Stimulated activated CD8-positive, alpha-beta memory T cell treated with anti-CD3 and anti-CD28 coated beads, Interleukin-15, amount 100 ng/mL, for 48 hours (primary cell): ENCODE measurements at regions not wholly inside any gene's neighbourhood (a gene's known extent, or its start where the extent isn't known, plus 50 kb on each side); places are given as distances from the start of the nearest gene placed in this dataset.

ENCODE experiments used
- DNase-seq, 2 donors: peaks; one replicate each; pipeline ENCODE4 v3.0.0-alpha.2; 2020; ENCODE audit warnings: low read depth in 2 of 2

DNA sequence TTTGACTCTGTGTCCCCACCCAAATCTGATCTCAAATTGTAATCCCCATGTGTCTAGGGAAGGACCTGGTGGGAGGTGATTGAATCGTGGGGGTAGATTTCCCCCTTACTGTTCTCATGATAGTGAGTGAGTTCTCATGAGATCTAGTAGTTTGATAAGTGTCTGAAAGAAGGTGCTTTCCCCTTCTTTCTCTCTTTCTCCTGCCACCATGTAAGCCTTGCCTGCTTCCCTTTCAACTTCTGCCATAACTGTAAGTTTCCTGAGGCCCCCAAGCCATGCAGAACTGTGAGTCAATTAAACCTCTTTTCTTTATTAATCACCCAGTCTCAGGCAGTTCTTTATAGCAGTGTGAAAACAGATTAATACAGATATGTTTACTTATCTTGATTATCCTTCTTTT, 266.5 kb upstream of the GYPC start:
- no peak for DNase-seq

DNA sequence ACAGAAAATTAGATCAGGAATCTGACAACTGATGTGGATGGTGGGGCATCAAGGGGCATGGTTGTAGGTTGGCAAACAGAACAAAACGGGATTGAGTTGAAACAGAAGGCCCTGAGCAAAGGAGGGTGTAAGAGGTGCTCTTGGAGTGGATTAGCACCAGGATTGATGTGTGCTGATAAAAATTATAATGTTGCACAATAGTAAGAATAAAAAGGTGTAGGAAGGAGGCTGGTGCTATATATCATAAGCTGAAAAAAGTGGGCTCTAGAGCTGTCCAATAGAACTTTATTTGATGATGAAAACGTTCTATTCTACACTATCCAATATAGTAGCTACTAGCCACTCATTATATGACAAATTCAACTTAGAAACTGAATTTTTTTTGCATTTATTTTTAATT, 263.1 kb upstream of the GYPC start:
- no peak for DNase-seq

DNA sequence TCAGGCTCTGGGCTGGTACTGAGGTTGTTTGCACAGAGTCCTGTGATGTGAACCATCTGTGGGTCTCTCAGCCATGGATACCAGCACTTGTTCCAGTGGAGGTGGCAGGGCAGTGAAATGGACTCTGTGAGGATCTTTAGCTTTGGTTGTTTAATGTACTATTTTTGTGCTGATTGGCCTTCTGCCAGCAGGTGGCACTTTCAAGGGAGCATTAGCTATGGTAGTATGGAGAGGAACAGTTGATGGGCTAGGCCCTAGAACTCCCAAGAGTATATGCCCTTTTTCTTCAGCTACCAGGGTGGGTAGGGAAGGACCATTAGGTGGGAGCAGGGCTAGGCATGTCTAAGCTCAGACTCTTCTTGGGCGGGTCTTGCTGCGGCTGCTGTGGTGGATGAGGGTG, 257.0 kb upstream of the GYPC start:
- DNase-seq: no peak

DNA sequence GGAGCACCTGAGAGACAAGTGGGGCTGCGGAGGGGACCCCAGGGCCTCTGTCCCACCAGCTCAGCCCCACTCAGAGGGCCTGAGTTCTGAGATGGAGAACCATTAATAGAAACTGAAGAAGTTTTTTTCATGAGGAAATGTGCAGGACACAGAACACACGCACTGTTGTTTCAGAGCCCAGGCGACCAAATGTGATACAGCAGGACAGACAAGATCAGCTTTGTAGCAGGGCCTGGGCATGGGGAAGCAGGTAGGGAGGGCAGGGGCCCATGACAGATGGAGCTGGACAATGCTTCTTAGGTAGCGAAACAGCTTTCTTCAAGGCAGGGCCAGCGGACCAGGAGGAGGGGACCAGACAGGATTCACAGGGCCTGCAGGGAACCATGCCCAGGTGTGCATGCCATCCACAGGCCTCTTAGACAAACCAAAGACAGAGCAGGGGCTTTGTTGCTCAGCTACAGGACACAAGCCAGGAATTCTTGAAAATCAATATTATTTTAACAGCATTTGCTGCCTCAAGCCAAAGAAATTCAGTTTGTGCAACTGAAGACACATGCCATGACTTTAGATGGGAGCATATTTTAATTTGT, 252.8 kb upstream of the GYPC start:
- no peak for DNase-seq

DNA sequence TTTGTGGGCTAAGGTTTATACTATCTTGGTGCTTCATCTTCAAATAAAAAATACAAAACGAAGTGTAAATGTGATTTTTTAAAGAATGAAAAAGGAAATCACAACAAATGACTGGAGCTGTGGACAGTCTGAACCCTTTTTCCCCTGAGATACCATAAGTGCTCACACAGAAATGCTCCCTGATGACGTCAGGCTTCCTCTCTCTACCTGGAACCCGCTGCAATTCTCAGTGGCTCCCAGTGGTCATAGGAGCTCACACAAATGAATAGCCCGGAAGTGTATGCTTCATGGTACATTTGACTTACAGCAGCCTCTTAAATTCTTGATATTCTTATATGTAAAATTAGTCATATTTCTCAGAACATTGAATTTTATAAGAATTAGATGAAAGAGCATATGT, 249.7 kb upstream of the GYPC start:
- DNase-seq: no peak

DNA sequence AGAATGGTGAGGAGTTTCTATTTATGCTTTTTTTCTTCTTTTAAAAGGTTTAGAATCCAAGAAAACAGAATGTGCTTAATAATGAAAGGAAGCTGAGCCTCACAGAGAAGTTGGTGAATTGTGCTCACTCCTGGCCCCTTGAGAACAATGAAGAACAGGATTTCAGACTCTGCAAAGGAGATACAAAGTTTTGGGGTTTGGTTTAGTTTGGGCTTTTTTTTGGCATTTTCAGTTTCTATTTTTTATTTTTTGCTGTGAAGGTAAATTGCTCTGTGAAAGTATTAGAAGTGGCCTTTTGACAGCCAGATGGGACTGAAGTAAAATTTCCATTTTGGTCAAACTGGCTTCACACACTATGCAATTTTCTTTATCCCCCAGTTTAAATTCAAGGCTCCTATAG, 247.3 kb upstream of the GYPC start:
- no peak for DNase-seq

DNA sequence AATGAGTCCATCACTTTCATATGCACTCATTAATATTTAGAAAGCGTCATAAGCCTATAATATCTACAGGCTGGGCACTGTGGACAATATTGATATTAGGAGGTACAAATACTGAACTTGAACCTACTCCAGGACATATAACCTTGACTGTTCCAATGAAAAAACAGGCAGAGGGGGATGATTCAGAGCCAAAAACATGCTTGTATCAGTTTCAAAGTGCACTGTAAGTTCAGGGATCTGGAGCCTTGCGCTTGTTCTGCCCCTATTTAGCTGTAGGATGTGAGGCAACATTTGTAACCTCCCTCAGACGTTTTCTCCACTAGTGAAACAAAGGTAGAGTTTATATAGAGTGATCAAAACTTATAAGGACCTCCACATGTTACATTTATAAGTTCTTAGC, 246.1 kb upstream of the GYPC start:
- DNase-seq: no peak

DNA sequence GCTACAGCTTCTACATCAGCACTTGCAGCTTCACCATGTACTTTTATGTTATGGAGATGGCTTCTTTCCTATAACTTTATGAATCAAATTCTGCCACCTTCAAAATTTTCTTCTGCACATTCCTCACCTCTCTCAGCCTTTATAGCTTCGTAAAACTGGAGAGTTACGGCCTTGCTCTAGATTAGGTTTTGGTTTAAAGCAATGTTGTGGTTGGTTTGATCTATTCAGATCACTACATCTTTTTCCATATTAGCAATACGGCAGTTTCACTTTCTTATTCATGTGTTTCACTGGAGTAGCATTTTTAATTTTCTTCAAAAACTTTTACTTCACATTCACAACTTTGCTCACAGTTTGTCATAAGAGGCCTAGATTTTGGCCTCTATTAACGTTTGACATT, 242.9 kb upstream of the GYPC start:
- DNase-seq: no peak

DNA sequence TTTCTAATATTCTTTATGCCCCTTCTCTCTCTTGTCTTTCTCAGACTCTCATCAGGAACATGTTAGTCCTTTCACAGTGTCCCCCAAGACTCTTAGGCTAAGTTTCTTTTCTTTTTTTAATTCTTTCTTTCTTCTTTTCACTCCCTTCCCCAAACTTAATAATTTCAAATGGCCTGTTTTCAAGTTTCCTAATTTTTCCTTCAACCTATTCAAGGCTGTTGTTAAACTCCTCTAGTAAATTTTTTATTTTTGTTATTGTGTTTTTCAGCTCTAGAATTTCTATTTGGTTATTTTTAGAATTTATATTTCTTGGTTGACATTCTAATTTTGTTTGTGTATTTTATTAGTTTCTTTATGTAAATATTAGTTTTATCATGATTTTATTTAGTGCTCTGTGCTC, 236.6 kb upstream of the GYPC start:
- no peak for DNase-seq

DNA sequence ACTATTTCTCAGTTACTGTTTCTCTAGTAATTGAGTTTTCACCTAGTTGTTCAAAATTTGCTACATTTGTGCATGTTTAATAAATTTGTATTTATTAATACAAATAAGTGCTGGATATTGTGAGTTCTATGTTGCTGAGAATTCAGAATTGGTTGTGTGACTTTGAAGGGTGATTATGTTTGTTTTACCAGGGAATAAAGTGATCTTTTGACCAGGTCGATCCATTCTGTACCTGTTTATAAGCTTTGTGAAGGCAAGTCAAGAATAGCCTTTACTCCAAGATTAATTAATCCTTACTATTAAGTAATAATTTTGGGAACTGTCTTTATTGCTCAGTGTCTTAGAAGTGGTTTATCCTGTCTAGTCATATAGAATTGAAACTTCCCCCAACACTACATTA, 230.0 kb upstream of the GYPC start:
- DNase-seq: no peak

DNA sequence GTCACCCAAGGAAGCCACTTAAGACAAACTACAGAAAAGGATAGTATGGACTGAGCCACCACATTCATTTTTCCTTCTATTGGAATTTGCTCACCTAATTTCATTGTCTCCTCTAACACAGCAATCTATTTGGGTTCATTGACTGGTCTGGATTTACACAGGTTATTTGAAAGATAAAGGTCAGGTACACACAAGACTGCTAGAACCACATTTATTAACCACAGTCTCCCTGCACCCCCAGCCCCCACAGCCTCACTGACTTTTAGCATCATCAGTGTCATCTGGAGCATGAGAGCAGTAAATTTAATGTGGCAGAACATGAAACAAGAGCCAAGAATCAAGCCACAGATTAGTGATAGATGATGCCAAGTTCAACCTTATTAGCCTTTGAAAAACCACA, 226.9 kb upstream of the GYPC start:
- DNase-seq: no peak

DNA sequence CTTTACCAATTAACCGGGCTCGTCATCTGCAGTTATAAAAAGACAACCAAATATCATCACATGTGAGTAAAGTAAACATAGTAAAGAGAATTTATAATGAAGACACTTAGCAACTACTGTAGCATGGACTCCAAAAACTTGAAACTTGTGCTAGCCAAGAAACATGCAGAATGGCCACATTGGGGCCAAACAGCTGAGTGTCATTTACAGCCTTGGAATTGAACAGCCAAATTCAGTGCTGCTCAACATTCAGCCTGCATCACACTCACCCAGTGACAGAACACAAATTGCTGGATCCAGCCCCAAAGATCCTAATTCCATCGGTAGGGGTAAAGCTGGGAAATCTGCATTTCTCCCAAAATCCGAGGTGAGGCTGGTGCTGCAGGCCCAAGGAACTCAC, 224.8 kb upstream of the GYPC start:
- DNase-seq: no peak

DNA sequence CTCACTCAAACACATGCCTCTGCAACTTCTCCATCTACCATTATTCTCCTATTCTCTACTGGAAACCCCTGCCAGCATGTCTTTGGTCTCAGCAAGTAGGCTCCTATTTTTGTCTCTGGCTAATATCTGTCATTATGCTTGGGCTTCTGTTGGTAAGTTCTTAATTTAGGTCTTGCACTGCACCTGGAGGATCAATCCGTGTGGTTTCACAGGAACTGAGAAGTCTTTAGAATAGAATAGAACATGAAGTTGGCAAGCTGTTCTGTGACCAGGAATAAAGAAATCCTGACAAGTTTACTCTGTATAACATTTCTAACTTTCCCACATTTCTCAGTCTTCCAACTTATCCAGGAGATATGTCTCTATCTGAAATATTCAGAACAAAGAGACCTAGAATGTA, 219.5 kb upstream of the GYPC start:
- no peak for DNase-seq

DNA sequence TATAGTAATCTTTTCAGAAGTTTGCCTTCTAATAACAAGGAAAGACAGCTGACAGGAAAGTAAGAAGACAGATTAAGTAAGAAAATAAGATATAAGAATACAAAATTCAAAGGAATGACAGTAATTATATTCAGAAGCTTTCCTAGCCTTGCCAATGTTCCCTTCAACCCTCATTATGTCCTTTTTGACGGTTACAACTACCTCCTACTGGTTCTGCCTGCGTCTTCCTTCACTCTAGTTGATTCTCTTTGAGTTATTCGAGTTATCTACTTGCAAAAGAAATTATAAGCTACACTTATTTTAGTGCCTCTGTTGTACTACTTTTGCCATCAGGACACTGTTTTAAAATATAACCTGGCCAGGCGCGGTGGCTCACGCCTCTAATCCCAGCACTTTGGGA, 218.9 kb upstream of the GYPC start:
- DNase-seq: no peak

DNA sequence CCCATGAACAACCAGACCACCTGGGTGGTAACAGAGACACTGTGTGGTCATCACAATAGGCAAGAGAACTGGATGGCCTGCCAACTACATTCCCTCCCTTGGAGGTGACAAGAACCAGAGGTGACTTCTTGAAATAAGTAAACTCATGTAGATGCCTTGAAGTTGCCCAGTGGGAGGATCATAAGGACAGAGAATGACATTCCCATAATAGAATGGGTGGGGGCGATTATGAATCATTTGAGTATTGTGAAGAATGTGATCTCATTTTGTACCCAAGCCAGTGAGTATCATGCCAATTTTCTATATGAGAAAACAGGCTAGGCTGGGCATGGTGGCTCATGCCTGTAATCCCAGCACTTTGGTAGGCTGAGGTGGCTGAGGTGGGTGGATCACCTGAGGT, 211.4 kb upstream of the GYPC start:
- no peak for DNase-seq

DNA sequence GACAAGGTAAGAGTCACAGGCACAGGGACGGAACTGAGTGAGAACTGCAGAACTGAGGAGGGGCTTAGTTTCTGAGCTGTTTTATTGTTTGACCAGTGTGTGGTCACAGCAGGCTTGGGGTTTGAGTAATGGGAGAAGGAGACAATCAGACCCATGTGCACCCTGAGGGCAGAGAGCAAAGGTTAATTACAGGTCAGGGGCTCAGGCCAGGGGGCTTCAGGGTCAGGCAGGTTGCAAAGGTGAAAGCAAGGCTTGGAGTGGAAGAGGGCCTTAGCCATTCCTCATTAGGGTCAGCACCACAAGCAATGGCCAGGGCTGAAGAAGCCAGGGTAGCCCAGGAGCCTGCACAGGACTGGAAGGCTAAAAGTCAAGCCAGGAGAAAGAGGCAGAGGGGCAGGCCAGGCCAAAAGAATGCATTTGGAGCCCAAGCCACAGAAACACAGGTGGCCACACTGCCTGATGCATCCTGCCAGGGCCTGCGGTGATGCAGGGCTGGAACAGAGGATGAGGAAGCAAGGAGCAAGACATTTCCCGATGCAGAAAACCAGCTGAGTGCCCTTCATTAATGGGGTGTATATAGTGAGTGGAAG, 209.8 kb upstream of the GYPC start:
- no peak for DNase-seq

DNA sequence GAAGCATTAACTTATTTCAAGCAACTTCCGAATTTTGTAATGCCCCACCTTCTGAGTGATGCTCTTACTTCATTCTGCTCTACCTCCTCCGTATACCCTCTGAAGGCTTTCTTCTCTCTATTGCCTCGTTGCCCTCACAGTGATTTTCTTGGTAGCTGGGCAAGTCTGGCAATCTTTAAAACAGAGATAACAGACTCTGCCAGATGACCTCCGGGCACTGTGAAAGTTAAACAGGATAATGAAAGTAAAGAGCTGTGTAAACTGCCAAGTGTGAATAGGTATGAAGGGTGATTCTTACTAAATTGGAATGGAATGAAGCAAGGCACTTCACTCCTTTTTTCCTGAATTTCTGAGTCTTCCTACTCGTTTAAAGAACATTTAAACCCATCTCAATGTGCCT, 207.3 kb upstream of the GYPC start:
- no peak for DNase-seq

DNA sequence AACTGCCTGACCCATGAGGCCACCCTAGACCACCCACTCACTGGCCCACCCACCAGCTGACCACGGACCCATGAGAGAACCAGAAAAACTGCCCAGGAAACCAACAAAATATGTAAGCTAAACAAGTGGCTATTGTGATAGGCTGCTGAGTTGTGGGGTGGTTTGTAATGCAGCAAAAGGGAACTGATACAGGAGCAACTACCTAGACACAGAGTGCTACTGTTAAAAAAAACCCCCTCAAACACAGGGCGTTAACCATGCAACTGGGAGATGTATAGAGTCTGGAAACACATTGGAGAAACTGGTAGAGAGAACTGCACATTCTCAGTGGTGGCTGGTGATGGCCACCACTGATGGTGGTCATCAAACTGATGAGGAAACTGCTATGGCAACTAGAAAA, 206.3 kb upstream of the GYPC start:
- DNase-seq: no peak

DNA sequence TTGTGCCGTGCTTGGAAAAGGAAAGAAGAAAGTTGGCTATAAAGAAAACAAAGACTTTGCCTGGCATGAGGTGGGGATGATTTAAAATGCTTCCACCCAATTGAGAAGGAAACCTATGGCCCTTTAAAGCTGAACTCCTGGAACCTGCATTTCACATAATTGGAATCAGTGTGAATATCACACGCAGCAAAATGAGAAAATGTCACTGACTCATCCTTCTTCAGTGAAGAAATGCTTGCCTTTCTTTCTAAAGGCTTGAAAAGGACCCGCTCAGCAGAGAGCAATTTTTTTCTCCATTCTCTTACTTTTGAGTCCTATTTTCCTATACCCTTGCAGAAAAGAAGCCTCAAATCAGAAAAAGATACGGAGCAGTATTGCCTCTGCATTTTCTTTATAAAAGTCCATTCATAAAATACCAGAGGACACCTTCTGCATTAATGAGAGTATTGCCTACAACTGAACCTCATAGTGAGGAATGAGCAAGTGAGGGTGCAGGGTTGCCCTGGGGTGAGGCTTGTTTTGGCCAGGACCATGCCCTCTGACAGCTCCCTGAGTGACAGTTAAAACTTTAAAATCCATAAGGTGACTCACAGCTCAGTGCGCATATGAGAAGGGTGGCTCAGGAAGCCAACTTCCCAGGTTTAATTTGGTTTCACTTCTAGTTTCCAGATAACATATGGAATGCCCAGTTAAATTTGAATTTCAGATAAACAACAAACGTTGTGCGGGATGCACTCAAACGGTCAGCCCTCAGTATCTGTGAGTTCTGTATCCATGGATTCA, 191.9 kb upstream of the GYPC start:
- no peak for DNase-seq

DNA sequence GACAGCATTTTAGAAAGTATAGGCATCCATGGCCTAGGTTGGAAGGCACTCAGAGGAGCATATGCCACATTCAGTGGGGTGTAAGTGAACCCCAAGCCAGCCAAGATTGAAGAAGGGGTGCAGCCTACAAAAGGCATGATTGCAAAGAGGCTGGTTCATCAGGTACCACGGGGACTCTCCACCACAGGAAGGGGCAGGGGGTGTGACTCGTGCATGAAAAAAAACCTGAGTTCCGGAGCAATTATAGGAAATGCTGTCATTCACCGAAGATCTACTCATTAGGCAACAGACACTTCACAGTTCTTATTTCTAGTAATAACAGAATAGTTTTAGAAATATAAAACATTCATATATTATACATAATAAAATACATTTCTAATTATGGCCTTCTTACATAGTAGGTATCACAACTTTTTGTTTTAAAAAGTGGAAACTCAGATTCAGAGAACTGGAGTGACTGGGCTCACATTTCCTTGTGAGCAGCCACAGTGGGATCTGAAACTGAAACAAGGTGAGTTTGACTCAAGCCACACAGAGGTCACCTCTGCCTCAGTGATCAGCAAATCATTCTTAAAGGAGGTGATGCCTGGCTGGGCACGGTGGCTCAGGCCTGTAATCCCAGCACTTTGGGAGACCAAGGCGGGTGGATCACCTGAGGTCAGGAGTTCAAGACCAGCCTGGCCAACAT, 188.4 kb upstream of the GYPC start:
- DNase-seq: no peak

DNA sequence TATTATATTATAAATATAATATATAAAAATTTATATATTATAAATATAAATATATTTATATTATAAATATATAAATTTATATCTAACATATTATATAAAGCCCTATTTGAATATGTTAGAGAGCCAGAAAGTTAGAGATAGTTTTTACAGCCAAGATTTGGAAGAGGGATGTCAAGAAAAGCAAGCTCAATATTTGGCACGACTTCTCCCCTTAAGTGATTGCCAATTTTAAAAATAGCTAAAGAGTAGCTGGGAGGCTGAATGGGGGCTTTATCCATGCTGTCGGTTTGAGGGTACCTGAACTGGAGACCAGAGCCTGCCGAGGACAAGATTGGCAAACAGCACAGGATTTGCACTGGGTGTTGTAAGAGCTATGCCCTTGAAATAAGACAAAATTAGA, 180.9 kb upstream of the GYPC start:
- DNase-seq: no peak

DNA sequence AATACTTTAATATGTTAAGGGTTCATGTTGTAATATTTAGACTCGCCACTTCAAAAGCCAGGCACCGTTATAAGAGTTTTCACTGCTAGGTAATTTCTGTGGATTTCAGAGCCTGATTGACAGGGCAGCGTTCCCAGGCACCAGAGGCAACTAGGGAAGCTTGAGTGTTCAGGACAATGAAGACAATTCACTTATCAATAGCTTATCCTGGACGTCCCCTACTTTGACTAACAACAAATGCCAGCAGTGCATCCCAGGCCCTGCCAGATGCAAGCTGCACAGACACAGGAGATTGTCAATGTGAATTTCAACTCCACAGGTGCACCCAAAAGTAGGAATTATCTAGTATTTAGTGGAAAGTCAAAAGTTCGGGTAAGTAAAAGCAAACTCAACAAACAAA, 179.3 kb upstream of the GYPC start:
- DNase-seq: no peak

DNA sequence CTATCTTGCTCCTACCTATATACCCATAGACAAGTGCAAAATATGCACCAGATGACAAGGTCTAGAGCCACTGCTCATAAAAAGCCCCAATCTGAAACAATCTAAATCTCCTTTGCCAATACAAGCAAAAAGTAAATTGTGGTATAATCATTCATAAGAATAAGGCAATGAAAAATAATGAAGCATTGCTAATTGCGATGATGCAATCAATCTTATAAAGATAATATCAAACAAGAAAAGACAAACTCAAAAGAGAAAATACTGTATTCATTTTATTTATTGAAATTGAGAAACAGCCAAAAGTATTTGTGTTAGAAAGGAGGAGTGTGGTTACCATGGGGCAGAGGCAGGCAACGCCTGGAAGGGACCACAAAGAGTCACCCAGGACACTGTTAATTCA, 175.9 kb upstream of the GYPC start:
- DNase-seq: no peak
